HG03565 (cell line): ENCODE measurements at regions not wholly inside any gene's neighbourhood (a gene's known extent, or its start where the extent isn't known, plus 50 kb on each side); places are given as distances from the start of the nearest gene placed in this dataset.

ENCODE experiments used
- ATAC-seq: cut with Tn5 transposase; IDR thresholded peaks from one replicate; pipeline ENCODE4 v1.9.1; 2021; ENCODE audit warnings: mild to moderate bottlenecking, moderate library complexity; ENCODE audit not compliant: unreplicated experiment

DNA sequence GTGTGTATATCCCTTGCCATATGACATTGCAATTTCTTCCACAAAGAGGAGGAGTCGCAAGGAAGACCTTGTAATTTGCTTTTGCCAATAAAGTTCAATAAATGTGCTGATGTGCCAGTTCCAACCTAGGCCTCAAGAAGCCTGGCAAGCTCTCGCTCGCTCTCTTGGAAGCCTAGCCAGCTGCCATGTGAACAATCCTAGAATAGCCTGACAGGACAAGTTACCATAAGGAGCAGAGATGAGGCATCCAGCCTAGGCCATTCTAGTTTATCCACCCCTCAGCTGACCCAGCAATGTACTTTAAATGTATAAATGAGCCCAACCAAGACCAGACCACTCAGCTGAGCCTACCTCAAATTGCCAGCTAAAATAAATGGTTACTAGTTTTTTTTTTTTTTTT lies 145.7 kb upstream of the QRFPR start:
- ATAC-seq = no peak

DNA sequence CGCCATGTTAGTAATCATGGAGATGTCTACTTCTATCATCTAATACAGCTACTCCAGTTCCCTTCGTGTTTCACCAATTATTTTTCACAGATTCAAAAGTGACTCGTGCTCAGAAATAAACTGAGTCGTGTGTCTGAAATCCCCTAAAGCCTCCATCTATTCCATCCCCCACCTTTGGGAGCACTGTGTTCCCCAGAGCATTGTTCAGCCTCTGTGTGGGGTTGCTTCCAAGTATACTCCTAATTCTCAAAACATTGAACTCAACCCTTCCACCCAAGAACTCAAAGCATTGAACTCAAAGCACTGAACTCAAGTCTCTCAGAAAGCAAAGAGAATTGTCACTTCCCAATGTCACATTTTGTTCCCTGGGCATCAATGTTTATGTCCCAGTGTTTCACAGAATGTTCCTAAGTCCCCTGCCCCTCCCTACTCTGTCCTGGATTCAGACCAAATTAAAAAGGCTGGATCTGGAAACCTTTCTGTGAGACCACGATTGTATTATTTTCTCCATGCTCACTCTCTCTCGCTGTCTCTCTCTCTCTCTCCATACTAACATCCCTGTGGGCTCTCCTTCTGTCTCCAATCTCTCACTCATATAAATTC lies 138.5 kb upstream of the QRFPR start:
- ATAC-seq = no peak

DNA sequence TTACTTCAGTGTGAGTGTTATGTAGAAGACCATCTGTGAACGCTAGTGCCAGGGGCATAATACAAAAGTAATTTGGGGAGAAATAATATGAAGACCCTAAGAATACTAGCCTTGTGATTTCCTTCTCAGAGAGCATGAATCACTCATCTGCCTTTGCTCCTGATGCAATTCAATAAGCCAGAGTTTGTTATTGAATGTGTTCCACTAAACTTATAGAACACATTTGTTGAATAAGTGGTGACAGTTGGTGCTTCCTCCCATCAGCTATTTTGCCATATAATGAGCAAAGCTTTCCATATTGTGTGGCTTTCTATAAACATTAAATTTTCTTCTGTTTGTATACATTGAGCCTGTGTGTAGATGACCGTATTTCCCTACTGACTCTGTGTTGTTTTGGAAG lies 136.4 kb upstream of the QRFPR start:
- ATAC-seq = no peak

DNA sequence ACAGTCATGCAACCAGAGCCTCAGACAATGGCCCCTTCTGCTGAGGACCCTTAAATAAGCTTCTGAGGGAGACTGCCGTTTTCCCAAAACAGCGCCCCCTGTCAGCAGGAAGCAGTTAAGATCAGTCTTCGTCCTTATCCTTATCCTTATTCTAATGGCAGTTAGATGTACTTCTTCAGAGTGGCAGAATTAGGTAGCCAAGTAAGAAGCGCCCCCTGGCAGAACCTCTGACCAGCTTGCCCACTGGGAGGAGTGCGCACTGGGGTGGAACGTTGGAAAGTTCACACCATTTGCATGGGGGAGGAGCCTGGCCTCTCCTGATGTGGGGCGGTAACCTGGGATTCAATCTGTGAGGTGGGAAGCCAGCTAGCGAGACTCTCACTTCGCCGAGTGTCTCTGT lies 133.6 kb upstream of the QRFPR start:
- ATAC-seq = no peak

DNA sequence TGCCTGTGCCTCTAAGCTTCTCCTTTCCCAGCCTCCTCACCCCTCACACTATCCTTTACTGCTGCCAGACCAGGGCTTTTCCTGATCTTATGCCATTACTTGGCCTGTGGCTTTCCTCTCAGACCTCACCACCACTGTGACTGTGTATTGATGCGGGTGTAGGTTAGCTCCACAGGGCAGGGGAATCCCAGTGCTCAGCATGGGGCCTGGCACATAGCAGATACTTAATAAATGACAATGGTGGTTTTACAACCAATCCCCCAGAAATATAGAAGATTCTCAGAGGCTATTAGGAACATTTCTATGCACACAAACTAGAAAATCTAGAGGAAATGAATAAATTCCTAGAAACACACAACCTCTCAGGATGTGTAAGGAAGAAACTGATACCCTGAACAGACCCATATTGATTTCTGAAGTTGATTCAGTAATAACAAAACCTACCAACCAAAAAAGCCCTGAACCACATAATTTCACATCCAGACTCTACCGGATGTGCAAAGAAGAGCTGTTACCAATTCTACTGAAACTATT lies 129.6 kb upstream of the QRFPR start:
- ATAC-seq = peak; percentile 77

DNA sequence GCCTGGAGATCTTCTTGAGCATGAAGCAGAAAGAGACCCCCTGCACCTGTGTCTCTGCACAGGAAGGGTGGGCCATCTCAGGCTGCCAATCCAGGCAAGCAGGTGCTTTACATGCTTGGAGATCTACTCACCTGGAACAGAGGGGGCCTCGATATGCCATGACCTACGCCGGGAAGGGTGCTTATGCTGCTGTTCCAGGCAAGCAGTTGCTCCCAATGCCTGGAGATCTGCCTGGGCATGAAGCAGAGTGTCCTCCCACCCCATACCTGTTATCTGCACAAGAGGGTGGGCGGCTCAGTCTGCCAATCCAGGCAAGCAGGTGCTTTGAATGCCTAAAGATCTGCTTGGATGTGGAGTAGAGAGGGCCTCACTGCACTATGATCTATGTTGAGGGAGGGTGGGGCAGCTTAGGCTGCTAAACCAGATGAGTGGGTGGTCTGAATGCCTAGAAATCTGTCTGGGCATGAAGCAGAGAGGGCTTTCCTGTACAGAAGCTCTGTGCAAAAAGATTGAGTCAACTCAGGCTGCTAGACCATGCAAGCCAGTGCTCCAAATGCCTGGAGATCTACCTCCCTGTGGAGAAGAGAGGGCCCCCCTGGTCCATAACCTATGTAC lies 104.5 kb upstream of the QRFPR start:
- no peak for ATAC-seq

DNA sequence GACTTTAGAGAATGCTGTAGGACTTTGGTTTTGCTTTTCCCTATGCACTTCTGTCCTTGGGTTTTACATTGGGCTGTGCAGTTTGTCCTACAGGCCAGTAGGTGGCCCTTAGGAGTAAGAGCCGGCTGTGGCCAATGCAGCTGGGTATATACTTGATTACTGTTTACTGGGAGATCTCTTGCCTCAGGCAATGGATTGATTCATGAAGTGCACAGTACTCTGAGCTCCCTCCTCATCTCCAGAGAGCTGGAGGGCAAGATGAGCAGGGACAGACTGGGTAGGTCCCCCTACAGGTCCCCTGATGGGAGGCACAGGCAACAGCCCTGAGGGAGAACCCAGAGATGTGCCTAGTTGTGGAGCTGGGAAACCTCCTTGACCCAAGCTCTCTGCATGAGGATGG lies 103.8 kb upstream of the QRFPR start:
- peak; percentile 94 for ATAC-seq

DNA sequence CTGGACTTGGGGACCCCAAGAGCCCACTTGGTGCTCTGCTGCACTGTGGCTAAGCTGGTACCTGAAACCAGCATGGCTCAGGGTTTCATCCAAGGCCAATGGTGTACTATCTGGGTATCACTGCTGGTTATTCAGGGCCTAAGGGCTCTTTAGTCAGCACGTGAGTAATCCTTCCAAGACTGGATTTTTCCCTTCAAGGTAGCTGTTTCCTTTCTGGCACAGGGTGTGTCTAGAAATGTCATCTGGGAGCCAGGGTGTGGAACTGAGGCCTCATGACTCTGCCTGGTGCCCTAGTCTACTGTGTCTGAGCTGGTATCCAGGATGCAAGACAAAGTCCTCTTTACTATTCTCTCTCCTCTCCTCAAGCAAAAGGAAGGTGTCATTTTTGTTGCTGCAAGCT lies 99.0 kb upstream of the QRFPR start:
- no peak for ATAC-seq

DNA sequence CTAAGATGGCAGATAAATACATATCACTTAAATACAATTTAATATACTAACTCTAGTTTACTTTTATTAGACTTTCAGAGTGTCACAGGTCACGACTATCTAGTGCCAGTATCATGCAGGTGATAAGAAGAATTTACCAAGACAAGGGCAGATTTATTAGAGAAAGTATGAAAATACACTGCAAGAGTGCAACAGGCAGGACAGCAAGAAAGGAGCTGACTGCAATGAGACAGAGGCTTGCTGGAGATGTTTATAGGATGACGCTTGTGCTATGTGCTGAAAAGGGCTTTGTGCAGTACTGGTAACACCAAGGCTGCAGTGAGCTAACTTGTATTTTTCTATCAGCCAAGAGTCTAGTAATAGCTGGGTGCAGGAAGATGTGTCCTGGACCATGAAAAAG lies 96.7 kb upstream of the QRFPR start:
- ATAC-seq = no peak

DNA sequence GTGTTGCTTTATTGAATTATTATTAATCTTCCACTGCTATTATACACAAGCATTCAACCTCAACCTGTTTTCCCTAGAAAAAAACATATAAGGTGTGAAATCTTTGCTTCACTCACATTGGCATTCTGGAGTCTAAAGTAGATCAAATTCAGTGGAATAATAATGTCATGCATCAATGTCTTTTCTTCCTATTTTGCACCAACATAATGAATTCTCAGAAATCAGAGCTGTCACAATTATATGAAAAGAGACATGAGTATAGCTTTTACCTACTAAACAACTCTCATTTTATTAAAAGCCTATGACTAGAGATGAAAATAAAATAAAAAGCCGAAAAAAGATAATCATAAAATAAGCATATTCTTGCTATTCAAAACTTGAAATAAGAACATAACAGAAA lies 96.3 kb upstream of the QRFPR start:
- ATAC-seq = no peak

DNA sequence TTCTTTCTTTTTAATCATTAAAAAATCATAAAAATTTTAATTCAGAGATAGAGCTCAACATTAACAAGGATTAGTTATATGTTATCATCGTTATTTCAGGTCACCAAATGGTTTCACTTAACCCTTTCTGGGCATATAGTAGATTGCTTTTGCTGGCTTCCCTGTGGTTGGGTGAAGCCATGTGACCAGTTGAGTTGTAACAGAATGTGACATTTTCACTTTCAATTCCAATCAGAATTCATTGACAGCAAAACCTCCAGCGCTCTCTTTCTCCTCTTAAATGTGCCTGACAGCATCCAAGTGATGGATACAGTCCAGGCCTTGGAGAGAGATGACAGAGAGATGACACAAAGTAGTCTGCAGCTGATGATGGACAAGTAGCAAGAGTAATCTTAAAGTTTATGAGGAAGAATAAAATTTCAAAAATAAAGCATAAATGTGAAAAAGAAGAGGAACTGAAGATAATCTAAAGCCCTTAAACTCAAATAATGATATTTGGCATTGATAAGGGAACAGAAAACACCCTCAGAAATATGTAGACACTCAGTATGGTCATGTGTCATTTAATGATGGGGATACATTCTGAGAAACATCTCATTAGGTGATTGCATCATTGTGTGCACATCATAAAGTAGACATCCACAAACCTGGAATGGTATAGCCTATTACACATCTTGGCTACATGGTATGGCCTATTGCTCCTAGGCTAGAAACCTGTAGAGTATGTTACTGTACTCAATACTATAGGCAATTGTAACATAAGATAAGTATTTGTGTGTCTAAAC lies 92.3 kb upstream of the QRFPR start:
- ATAC-seq = peak; percentile 89

DNA sequence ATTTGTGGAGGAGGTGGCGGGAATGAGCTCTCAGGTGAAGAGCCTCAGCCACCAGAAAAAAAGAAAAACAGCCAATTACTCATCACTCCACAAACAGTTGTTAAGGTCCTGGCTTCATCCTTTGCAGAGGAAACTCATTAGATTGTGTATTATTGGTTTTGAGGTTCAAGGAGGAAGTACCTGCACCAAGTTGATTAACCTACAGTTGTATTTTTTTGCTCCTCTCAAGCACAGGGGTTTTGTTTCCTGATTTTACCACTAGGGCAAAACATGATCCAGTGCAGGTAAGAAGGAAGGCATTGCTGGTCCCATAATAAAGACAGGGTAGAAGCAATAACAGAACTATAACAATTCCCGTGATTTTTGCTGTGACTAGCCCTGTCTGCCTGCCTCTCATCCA lies 84.0 kb upstream of the QRFPR start:
- ATAC-seq = no peak

DNA sequence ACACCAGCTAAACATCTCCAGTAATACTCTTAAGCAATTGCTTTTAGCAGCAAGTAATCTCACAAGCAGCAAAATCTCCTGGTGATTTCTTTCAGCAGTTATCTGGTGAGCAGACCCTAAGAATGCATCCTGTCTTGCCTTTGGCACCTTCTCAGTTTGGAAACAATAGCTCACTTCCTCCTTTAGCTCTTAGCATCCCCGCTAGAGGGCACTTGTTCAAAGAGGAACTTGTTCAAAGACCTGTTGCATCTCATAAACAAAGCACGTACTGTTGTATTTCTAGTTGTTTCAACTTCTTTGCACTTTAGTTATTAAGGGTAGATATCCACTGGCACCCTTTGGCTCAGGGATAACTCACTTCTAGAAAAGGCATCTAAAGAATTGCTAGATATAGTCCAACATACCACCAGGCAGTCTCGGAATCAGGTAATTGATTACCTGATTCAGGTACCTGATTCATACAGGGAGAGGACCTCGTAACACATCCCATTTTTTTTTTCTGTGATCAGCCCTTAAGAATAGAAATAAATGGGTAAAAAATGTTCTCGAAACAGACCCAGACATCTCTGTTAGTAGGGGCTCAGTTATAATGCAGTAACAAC lies 81.9 kb upstream of the QRFPR start:
- ATAC-seq = peak; percentile 95

DNA sequence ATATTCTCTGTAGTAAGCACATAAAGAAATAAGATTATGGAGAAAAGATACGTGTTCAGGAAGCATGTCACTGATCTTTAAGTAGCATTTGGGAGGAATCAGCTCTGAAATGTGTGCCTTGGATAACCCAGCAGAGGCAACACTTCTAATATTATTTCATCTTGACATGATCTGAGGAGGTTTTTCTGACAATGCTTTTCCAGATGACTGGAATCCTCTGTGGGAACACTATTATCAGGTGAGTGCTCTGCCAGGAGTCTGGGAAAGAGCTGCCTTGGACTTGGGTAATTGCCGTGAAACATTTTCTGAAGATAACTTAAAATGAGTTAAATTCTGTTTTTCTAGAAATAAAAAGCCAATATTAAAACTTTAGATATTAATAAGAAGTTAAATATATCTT lies 78.2 kb upstream of the QRFPR start:
- ATAC-seq = no peak

DNA sequence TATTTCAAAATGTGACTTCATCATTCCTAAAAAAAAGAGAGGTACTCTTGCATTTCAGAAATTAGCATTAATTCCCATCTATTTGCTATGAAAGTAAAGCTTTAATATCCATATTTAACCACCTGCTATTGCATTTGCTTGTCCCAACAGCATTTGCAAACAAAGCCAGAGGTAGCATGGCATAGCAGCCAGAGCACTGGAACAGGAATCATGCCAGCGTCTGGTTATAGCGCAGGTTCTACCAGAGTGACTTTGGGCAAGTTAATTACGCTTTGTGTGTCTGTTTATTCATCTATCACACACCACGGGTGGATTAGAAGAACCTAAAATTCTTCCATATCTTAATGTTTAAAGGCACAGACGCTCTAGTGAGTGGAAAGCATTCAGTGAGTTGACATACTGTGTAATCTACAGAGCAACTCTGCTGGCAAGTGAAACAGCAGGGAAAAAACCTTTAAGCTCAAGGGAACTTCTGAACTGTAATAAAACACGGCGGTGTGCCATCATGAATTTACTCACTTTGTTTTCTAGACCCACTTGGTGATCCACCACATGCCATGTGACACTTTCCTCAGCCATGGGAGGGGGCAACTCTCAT lies 76.6 kb upstream of the QRFPR start:
- ATAC-seq = no peak

DNA sequence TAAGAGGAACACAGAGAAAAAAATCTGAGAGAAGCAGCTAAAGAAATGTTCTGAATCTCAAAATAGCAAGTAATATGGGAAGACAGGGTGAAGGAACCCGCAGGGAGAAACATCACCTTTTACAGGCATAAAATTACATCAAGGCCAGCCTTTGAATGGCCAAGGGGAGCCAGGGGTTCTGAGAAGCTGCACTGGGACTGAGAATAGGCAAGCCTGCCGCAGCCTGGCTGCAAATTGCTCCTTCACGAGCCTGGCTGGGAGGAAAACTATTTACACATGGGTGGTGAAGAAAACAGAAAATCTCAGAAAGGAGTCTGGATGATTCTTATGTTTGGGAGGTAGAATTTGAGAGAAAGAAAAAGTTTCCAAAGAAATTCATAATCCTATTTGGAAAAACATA lies 74.5 kb upstream of the QRFPR start:
- ATAC-seq = no peak

DNA sequence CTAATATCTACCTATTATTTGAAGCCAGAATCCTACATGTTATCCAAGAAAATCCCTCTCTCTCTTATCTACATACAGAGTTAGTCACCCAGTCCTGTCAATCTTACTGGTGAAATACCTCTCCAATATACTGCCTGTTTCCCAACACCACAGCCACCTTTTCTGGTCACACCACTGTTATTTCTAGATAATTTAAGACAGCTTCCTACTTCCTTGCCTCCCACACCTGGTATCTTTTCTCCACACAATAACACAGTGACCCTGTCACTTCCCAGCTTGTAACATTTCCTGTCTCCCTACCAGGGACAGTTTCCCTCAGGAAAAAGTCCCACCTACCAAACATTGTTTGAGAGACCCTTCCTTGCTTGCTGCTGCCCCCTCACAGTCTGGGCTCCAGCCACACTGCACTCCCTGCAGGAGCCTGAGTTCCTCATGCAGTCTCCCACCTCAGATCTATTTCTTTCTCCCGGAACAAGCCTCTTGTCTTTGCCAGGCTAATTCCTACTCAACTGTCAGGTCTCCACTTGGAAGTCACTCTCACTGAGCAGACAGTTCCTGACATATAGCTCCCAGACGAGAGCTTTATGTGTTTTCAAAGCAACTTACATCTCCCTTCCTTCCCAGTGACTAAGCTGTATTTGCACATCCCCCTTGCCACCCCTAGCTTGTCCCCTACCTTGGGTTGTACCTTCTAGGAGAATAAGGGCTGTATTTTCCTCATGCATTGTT lies 73.6 kb upstream of the QRFPR start:
- ATAC-seq = no peak

DNA sequence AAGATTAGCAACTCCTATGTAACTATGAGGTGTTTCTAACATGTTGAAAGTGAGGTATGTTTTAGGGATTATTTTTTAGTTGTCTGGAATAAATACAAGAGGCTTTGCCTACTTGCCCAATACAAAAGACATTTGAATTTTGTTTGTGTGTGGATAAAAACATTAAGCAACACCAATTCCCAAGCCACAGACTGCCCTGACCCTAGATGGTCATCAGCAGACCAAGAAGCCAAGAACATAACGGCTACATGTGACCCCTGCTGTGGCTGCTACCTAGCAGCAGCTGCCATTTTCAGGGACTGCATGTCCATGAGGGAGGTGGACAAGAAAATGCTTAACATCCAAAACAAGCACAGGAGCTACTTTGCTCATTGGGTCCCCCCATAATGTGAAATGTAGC lies 70.5 kb upstream of the QRFPR start:
- no peak for ATAC-seq

DNA sequence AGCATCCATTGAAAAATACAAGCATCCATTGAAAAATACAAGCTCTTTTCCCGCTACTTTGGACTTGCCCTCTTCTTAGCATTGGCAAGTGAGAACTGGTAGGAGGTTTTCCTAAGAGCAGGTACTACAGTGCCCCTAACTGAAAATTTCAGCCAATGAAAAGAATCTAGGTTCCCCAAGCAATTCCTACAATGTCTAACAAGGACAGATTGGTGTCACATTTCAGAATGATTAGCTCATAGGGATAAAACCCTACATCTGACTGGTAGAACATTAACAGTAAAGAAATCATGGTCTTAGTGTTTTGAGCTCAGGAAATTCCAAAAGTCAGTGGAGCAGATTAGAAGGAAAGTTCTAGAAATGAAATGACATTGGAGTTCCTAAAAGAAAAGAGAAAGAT lies 68.6 kb upstream of the QRFPR start:
- ATAC-seq = no peak

DNA sequence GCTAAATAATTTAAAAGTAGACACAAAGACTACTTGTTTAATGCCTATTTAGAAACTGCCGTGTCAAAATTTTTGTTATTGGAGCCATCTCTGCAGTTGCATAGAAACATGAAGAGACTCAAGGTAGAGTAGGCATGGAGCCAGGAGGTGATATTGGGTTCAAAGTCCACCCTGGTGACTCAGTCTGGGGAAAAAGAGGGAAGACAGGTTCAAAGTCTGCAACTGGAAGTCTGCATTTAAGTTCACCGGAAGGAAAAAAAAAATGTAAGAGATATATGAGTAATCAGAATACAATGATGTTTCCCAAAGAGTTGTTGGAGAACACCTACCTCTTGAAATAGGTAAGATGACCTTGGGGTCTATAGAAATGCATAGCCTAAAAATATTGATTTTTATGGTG lies 67.4 kb upstream of the QRFPR start:
- ATAC-seq = no peak

DNA sequence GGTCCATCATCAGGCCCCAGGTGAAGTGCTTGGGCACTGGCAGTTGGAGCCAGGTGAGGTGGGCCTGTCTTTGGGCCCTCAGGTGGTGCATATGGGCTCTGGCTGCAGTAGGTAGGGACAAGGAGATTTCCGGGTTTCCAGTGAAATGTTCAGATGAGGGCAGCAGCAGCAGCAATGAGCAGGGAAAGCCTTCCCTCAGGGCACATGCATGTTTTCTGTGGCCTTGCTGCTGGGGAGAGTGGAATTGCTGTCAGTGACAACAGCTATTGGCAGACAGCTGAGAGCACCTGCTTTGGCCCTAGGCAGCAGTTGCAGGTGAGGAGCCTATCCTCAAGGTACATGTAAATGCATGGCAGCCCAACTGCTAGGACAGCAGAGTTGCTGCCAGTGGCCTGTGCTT lies 58.9 kb upstream of the QRFPR start:
- ATAC-seq = no peak
